HCT116 (cell line): ENCODE measurements at regions not wholly inside any gene's neighbourhood (a gene's known extent, or its start where the extent isn't known, plus 50 kb on each side); places are given as distances from the start of the nearest gene placed in this dataset.

ENCODE experiments used
- ATAC-seq: fragments of 200-7000 bp; cut with Tn5 transposase; 2 replicates; pipeline ENCODE4 v1.9.1; 2020; ENCODE audit warnings: mild to moderate bottlenecking, moderate library complexity
- BruUV-seq: library from RNA; stranded (reverse); fragments of 400-500 nt; replicated peaks from 2 replicates; lab custom pipeline; 2021; lab: Mats Ljungman, UMichigan
- CTCF ChIA-PET: fragments of 300-600 bp; sonication (Branson Sonifier 250); formaldehyde crosslinking; loops from one replicate; lab custom pipeline; 2021; ENCODE audit warnings: antibody characterized with exemption; lab: Charles Lee
- POLR2A ChIA-PET: fragments of 300-600, 350-600 bp; sonication (Branson Sonifier 250); formaldehyde crosslinking; loops from one replicate; lab custom pipeline; 2021; ENCODE audit warnings: antibody characterized with exemption; lab: Charles Lee
- RAD21 ChIA-PET, 2 experiments: fragments of 300-600 bp; sonication (Branson Sonifier 250); formaldehyde crosslinking; loops; one replicate each; lab custom pipeline; 2023; ENCODE audit warnings: low total read pairs in 2 of 2; ENCODE audit not compliant: uncharacterized antibody in 2 of 2, unreplicated experiment in 2 of 2, low non-redundant PET in 1 of 2; lab: Charles Lee
- DNase-seq: peaks from one replicate; pipeline ENCODE4 v3.0.0-alpha.2; 2010; ENCODE audit warnings: low read depth, low spot score
- H2AFZ ChIP-seq: fragments of 200-600 bp; shearing (Covaris generic), sonication (generic); 2 replicates; pipeline ENCODE4 v1.6.1; 2017; ENCODE audit warnings: low read depth, mixed run types, mixed read lengths, antibody characterized with exemption, low read length; ENCODE audit not compliant: poor library complexity, severe bottlenecking
- H3K27ac ChIP-seq: 2 replicates; pipeline ENCODE4 v1.5.1; 2012; ENCODE audit warnings: low read depth, low read length
- H3K27me3 ChIP-seq: fragments of 200-600 bp; sonication (generic); 2 replicates; pipeline ENCODE4 v1.6.1; 2016; ENCODE audit warnings: mixed run types, low read length, mixed read lengths; ENCODE audit not compliant: insufficient read depth
- H3K36me3 ChIP-seq, 2 experiments: fragments of 200-500 bp in 1 of 2; fragments of 200-600 bp in 1 of 2; sonication (Bioruptor generic) in 1 of 2; sonication (generic) in 1 of 2; 2 replicates each; pipeline versions ENCODE4 v1.5.1 to v1.6.1; 2014 to 2016; ENCODE audit warnings: low read length in 2 of 2, inconsistent platforms in 1 of 2, mixed read lengths in 1 of 2, mixed run types in 1 of 2; ENCODE audit not compliant: insufficient read depth in 2 of 2, control insufficient read depth in 1 of 2
- H3K4me1 ChIP-seq, 2 experiments: fragments of 200-600 bp in 1 of 2; sonication (generic) in 1 of 2; 2 replicates each; pipeline versions ENCODE4 v1.5.1 to v1.6.1; 2012 to 2017; ENCODE audit warnings: low read length in 2 of 2, inconsistent platforms in 1 of 2, mild to moderate bottlenecking in 1 of 2, mixed read lengths in 1 of 2, mixed run types in 1 of 2, moderate library complexity in 1 of 2; ENCODE audit not compliant: insufficient read depth in 2 of 2, control insufficient read depth in 1 of 2
- H3K4me2 ChIP-seq: fragments of 200-600 bp; sonication (generic); 2 replicates; pipeline ENCODE4 v1.6.1; 2017; ENCODE audit warnings: mixed run types, low read length, mixed read lengths
- H3K4me3 ChIP-seq, 2 experiments: fragments of 200-600 bp in 1 of 2; sonication (generic) in 1 of 2; replicated peaks in 1 of 2; 2 replicates each; pipeline ENCODE4 v1.5.1; 2011 to 2016; ENCODE audit warnings: low read length in 2 of 2, control low read depth in 1 of 2, low read depth in 1 of 2, mild to moderate bottlenecking in 1 of 2, mixed read lengths in 1 of 2, mixed run types in 1 of 2
- H3K79me2 ChIP-seq: fragments of 200-600 bp; sonication (generic); 2 replicates; pipeline ENCODE4 v1.6.1; 2017; ENCODE audit warnings: mild to moderate bottlenecking, mixed run types, low read length, moderate library complexity, mixed read lengths; ENCODE audit not compliant: insufficient read depth
- H3K9ac ChIP-seq: fragments of 200-600 bp; sonication (generic); 2 replicates; pipeline ENCODE4 v1.6.1; 2016; ENCODE audit warnings: low read length, mixed read lengths
- H3K9me2 ChIP-seq: fragments of 200-600 bp; sonication (generic), shearing (Covaris generic); 2 replicates; pipeline ENCODE4 v1.6.1; 2017; ENCODE audit warnings: mixed run types, mild to moderate bottlenecking, moderate library complexity; ENCODE audit not compliant: insufficient read depth
- H3K9me3 ChIP-seq, 2 experiments: fragments of 200-500 bp in 1 of 2; fragments of 200-600 bp in 1 of 2; sonication (Bioruptor generic) in 1 of 2; sonication (generic) in 1 of 2; 2 replicates each; pipeline ENCODE4 v1.6.1; 2014 to 2017; ENCODE audit warnings: low read length in 2 of 2, mixed read lengths in 2 of 2, inconsistent platforms in 1 of 2, low read depth in 1 of 2, mild to moderate bottlenecking in 1 of 2, mixed run types in 1 of 2, moderate library complexity in 1 of 2; ENCODE audit not compliant: control insufficient read depth in 1 of 2, insufficient read depth in 1 of 2
- H4K20me1 ChIP-seq: fragments of 200-600 bp; sonication (generic), shearing (Covaris generic); 2 replicates; pipeline ENCODE4 v1.6.1; 2017; ENCODE audit warnings: mixed run types, mild to moderate bottlenecking, moderate library complexity; ENCODE audit not compliant: insufficient read depth
- ATF3 ChIP-seq: IDR thresholded peaks from 2 replicates; pipeline ENCODE4 v1.6.1; 2012
- CBX3 ChIP-seq: IDR thresholded peaks from 2 replicates; pipeline ENCODE4 v1.6.1; 2012; ENCODE audit warnings: low read depth
- CEBPB ChIP-seq: IDR thresholded peaks from 2 replicates; pipeline ENCODE4 v1.6.1; 2012; ENCODE audit warnings: low read depth
- EGR1 ChIP-seq: IDR thresholded peaks from 2 replicates; pipeline ENCODE4 v1.6.1; 2012; ENCODE audit warnings: low read depth
- EZH2phosphoT487 ChIP-seq: fragments of 200-600 bp; IDR thresholded peaks from 2 replicates; pipeline ENCODE4 v1.6.1; 2018; ENCODE audit warnings: antibody characterized with exemption, borderline replicate concordance
- FOSL1 ChIP-seq: IDR thresholded peaks from 2 replicates; pipeline ENCODE4 v1.6.1; 2012; ENCODE audit warnings: low read depth
- POLR2A ChIP-seq: IDR thresholded peaks from 2 replicates; pipeline ENCODE4 v1.7.0; 2011; ENCODE audit warnings: borderline replicate concordance; ENCODE audit not compliant: insufficient read depth, insufficient read length; ENCODE audit errors: extremely low read depth
- POLR2AphosphoS5 ChIP-seq: IDR thresholded peaks from 2 replicates; pipeline ENCODE4 v1.6.1; 2011; ENCODE audit warnings: mild to moderate bottlenecking, low read depth, low read length, moderate library complexity
- TCF7L2 ChIP-seq: IDR thresholded peaks from 2 replicates; pipeline ENCODE4 v1.7.0; 2011; ENCODE audit warnings: borderline replicate concordance, inconsistent platforms; ENCODE audit not compliant: insufficient read depth, insufficient read length; ENCODE audit errors: extremely low read depth
- ZBTB33 ChIP-seq: IDR thresholded peaks from 2 replicates; pipeline ENCODE4 v1.6.1; 2011; ENCODE audit warnings: mild to moderate bottlenecking, low read length, moderate library complexity; ENCODE audit not compliant: insufficient replicate concordance; ENCODE audit errors: extremely low read depth
- intact Hi-C: fragments of 100-400 bp; cut with micrococcal nuclease; formaldehyde crosslinking; loops from 2 replicates; pipeline ENCODE4 v1.10.0; 2022

GRCh38 chr4:79695848-79696247 is 287.8 kb upstream of the GK2 start:
- Histone ChIP-seq H3K4me2 (no peak overlapping the region), H3K4me1 (no peaks in the 10 kb centered on the region), H3K79me2 (no peaks in the 10 kb centered on the region), H3K36me3 (no peaks in the 10 kb centered on the region), H3K27me3 (no peaks in the 10 kb centered on the region), H3K9me2 (no peaks in the 10 kb centered on the region), H3K4me3 (no peak overlapping the region), H3K9me3 (no peaks in the 10 kb centered on the region), H3K27ac (no peak overlapping the region), H2AFZ (no peak overlapping the region), H3K9ac (no peak overlapping the region), H4K20me1 (no peaks in the 10 kb centered on the region)
- no peak for DNase-seq
- intact Hi-C loops: no loop called here
- CTCF ChIA-PET: no interaction called here
- POLR2A ChIA-PET: interaction anchor here (0.6 kb wide), 1 partner anchor 434 kb away, joined by 3 read pairs; no protein-coding TSS in a partner anchor
- RAD21 ChIA-PET: no interaction called here
- no peak for TF ChIP-seq ZBTB33
- no peak for TF ChIP-seq POLR2A
- no peak for TF ChIP-seq TCF7L2
- no peak for TF ChIP-seq POLR2AphosphoS5
- no peak for TF ChIP-seq CEBPB
- TF ChIP-seq CBX3: no peak
- TF ChIP-seq EGR1: no peak
- TF ChIP-seq FOSL1: no peak
- BruUV-seq: no TSS peak
- no peak for ATAC-seq

- Histone ChIP-seq H3K4me3 (no peak overlapping the region), H3K4me1 (no peaks in the 10 kb centered on the region), H3K9me2 (no peaks in the 10 kb centered on the region), H3K27ac (no peak overlapping the region), H2AFZ (no peak overlapping the region), H3K9me3 (no peaks in the 10 kb centered on the region)
- CTCF ChIA-PET: no interaction called here
- RAD21 ChIA-PET: no interaction called here
- ATAC-seq: no peak
- no peak for TF ChIP-seq ZBTB33
- TF ChIP-seq POLR2AphosphoS5: no peak
- no peak for TF ChIP-seq ATF3
- no peak for TF ChIP-seq EZH2phosphoT487
- TF ChIP-seq, all 23 proteins: peak for 0
- Histone ChIP-seq H3K9ac (no peak overlapping the region), H3K79me2 (no peaks in the 10 kb centered on the region), H3K27me3 (no peaks in the 10 kb centered on the region; the same call in 1 of the 2 replicates), H4K20me1 (no peaks in the 10 kb centered on the region), H3K4me2 (no peak overlapping the region), H3K36me3 (no peaks in the 10 kb centered on the region)
- POLR2A ChIA-PET: no interaction called here
- no TSS peak for BruUV-seq
- DNase-seq: no peak
- intact Hi-C loops: no loop called here
Measured at GRCh38 chr4:79689740-79690139, 281.7 kb upstream of the GK2 start.
